NAMALWA (cell line): ENCODE measurements at regions not wholly inside any gene's neighbourhood (a gene's known extent, or its start where the extent isn't known, plus 50 kb on each side); places are given as distances from the start of the nearest gene placed in this dataset.

Experiments used
- DNase-seq: peaks from one replicate; pipeline ENCODE4 v3.0.0-alpha.2; 2015; ENCODE audit warnings: low spot score

DNA sequence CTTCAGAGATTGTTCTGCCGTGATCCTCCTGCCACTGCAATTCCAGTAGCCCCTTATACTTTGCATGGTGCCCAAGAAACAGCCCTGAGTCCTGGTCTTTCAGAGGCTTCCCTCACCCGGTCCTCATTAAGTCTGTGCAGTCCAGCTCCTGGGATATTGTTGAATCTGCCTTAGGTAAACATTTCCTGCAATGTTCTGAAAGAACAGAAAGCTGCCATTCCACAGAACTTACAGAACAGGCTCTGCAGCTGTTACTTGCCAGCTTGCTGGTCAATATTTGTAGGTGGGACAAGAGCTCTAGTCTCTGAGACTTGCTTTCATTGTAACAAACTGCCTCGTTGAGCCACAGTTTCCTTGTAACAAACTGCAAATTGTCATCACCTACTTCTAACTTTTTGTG, 115.0 kb upstream of the KIF5B start:
- no peak for DNase-seq

DNA sequence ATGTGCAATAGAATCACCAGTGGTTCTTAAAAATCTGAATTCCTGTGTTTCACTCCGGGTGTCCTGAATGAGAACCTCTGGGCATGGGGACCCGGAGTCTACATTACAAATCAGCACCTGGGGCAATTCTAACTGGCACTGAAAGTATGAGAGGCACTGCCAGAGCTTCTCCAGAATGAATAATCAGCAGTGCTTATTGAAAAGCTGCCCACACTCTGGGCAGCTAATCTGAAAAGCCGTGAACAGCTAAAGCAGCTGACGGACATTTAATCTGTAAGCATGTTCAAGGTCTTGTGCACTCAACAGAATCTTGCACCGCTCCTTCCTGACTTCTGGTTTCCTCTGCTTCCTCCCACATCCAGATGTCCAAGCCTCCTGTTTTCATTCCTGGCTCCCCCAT, 113.3 kb upstream of the KIF5B start:
- no peak for DNase-seq

DNA sequence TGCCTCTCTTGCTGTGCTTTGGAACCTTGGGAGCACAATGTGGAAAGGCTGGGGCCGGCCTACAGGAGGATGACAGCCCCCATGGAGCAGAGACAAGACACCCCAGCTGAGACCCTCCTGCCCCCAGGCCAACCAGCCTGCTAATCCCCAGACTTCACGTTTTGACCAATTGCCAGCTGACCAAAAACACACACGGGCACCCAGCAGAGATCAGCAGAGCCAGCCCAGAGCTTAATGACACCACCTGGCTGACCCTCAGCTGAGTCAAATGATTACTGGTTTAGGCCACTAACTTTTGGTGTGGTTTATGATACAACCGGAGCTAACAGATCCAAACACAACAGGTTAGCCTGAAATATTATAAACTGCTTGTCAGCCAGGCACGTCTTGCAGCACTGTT, 111.2 kb upstream of the KIF5B start:
- no peak for DNase-seq

DNA sequence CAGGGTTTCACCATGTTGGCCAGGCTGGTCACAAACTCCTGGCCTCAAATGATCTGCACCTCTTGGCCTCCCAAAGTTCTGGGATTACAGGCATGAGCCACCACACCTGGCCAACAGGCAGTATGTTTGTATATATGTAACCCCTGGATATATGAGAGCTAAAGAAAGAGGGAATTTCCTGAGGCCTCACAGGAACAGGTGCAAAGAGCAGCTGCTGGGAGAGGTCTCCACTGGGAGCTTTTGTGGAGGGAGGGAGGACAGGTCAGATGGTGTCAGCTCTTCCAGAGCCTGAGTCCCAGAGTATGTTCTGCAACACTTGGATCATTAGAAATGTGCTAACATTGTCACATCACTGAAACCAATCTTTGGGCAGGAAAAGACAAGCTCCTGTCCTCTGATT, 110.1 kb upstream of the KIF5B start:
- no peak for DNase-seq

DNA sequence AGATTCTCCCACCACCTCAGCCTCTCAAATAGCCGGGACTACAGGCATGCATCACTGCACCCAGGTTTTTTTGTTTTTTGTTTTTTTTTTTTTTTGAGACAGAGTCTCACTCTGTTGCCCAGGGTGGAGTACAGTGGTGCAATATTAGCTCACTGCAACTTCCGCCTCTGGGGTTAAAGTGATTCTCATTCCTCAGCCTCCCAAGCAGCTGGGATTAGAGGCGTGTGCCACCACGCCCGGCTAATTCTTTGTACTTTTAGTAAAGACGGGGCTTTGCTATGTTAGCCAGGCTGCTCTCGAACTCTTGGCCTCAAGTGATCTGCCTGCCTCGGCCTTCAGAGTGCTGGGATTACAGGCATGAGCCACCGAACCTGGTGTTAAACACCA, 107.5 kb upstream of the KIF5B start:
- no peak for DNase-seq

DNA sequence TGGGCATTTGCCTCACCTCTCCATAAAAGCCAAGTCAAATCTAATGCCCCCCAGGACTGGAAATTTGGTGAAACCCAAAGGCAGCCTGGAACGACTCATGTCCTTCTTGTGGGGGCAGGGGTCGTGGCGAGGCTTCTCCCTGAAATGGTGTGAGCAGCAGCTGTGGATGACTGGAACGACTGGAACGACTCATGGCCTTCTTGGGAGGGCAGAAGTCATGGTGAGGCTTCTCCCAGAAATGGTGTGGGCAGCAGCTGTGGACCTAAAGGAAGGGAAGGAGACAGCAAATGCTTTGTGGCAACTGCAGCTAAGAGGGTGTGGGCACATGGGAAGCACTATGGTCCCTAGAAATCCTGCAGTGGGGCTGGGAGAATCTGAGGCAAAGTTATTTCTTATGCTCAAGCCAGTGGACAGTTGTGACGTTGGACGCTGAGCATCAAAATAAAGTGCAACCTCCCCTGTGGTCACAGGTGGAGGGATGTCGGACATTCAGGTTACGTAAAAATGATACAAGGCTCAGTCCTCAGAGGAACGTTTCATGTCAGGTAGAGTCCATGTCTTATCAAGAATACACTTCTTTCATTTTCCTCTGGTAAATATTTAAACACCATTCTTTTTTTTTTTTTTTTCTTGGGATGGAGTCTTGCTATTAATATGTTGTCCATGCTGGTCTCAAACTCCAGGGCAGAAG, 107.0 kb upstream of the KIF5B start:
- no peak for DNase-seq

DNA sequence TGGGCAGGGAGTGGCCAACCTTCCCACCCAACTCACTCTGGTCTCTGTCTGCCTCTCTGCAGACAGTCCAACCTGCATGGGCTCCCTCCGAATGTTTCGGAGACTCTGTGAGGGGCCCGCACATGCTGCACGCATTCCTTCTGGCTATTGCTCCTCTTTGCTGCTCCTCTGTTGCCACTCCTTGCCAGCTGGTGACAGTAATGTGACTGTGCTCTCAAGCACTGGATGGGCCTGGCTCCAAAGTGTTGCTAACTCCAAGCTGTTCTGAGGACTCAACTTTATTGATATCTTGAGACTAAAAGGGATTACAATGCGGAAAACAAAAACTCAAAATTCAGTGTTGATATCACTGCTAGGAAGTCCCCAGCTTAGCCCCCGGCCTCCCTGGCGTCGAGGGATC, 105.4 kb upstream of the KIF5B start:
- DNase-seq = no peak

DNA sequence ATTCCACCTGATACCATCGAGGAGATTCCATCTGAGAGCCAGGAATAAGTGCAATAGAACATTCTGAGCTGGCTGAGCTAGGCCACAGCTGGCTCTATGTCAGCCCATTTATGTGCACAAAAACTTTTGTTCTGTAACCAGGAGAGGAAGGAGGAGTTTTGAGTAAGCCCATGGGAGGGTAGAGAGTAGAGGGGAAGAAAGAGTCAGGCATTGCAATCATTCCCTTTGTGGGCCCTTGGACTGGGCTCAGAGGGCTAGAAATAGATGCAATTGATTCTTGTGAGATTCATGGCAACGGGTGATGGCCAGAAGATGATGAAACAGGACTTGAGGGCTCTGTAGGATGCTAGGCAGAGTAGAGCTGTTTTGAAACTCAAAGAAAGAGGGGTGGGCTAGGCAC, 104.6 kb upstream of the KIF5B start:
- DNase-seq = no peak

DNA sequence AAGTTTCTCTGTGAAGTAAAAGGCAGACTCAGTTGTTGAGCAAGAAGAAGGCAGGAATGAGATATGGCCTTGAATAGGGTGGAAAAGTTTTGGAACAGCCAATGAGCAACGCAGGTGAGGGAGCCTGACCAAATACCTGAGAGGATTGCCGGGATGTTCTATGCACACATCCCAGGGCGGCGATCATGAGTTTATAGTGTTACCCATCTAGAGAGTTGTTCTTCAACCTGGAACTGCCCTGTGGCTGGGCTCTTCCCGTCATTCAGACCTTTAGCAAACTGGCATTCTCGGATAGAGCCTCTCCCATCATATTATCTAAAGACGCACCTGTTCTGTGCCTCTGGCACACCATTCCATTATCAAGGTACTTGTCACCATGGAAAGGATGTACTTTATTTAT, 103.0 kb upstream of the KIF5B start:
- no peak for DNase-seq

DNA sequence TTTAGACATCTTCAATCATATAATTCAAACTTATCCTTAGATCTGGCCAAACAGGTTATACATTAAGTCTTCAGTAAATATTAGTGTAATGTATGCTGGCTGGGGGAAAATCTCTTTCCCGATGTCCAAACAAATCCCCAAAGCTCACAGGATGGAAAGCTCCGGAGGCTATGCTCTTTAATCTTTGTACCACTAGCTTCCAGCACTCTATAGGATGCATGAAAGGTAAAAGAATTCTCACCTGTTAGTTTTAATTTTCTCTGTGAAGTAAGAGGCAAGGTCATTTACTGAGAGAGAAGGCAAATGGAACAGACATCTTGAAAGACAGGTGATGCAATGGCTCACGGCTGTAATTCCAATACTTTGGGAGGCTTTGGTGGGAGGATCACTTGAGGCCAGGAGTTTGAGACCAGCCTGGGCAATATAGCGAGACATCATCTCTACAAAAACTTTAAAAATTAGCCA, 99.8 kb upstream of the KIF5B start:
- no peak for DNase-seq

DNA sequence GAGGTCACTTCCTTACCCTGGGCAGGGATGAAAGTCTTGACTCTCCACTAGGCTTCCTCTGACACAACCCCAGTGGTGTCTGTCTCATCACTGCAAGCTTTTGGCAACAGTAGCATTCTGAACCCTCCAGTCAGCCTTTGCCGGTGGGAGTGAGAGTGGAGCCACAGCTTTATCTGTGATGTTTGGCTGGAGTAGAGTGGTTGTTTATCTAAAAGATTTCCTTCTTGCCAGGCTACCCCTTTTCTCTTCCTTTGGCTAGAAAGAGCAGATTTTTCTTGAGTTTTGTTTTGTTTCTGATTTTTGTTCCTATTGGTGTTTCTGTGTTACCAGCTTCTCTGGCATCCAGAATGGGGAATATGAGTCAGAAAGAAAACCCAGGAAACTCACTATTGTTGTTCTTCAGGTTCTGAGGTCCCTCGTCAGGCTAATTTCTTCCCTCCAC, 98.9 kb upstream of the KIF5B start:
- no peak for DNase-seq

DNA sequence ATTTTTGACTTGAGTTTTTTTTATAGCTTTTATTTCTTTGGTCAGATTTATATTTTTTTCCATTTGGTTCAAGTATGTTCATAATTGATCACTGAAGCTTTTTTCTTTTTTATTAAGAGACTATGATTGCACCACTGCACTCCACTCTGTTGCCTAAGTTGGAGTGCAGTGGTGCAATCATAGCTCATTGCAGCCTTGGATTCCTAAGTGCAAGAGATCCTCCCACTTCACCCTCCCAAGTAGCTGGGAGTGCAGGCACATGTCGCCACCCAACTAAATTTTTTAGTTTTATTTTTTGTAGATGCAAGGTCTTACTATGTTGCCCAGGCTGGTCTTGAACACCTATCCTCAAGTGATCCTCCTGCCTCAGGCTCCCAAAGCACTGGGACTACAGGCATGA, 97.7 kb upstream of the KIF5B start:
- no peak for DNase-seq

DNA sequence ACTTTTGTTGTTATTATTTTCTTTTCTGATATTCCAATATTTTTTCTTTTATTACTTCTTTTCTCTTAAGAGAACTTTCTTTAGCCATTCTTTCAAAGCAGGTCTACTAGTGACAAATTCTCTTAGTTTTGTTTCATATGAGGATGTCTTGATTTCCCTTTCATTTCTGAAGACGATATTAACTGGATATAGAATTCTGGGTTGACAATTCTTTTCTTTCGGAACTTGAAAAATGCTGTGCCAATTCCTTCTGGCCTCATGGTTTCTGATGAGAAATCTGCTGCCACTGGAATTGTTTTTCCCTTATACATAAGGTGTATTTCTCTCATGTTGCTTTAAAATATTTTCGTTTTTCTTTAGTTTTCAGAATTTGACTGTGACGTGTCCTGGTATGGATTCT, 97.0 kb upstream of the KIF5B start:
- DNase-seq = no peak

DNA sequence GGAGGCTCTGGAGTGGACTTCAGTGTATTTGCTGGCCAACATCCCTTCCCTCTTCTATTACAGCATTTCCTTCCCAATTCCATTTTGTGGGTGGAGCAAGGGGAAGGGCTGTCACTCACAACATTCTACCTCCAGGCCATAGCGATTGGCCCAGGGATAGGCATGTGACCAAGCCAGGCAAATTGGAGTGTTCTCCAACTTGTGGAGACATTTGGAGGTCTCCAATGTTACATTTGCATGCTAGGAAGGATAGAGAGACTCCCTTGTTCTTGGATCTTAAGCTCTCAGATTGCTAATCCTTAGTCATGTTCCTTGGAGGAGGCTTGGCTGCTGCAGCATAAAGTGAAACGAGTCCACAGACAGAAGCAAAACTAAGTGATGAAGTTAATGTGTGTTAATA, 95.6 kb upstream of the KIF5B start:
- DNase-seq = no peak

DNA sequence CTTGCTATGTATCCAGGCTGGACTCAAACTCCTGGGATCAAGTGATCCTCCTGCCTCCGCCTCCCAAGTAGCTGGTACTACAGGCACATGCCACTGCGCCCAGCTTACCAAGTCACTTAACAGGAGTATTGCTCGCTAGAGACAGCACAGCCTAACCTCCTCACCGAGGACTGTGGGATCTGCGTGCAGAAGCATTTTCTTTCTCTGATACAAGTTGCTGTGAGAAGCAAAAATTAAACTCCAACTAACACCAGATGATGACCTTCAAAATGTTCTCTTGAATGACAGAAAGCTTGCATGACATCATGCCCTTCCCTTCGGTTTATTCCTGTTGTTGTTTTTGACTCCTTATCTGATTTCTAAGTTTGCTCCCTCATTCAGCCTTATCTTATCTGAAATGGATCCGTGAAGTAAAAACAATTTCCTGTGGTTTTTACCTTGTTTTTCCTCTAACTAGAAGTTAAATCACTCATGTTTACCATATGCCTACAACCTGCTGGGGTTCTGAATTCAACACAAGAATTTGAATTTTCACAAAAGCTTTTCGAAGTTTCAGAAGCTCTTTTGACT, 94.4 kb upstream of the KIF5B start:
- DNase-seq = no peak

DNA sequence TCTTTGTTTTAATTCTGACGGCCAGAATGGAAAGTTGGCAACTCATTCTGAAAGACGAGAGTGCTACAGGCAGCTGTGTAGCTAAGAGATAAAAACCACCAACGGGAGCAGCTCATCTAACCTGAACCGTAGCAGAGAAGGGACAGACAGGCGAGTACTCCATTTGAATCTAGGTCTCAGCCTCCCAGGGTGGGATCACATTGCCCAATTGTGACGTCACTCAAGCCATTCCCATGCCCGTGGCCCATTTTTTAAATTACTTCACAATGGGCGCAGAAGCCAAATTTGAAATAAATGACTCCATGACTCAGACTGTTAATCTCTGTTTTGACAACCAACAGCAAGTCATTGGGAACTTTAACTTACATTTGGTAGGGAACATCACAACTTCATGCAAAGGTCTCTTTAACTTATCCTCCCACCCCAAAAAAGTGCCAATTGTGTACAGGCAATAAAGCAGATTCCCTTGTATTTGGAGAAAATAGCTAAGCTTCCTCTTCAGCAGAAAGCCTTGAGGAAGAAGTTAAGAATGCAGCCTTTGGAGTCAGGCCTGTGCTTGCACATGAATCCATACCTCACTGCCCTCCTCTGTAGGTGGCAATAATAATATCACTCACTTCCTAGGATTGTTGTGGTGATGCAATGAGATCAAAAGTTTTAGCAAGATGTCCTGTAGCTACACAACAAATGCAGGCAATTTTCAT, 93.2 kb upstream of the KIF5B start:
- DNase-seq = no peak

DNA sequence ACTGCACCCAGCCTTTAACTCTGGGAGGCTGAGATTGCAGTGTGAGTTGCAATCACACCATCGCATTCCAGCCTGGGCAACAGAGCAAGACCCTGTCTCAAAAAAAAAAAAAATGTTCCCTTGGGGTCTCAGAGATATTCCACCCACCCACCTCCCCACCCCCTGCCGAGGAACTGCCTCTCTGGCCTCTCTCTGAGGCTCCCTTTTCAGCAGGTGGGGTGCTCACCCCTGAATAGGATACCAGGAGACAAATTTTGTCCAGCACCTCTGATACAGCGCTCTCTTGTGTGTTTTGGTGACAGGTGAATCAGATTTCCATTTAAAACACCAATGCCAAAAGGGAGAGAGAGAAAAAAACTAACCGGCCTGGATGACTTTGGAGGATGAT, 92.6 kb upstream of the KIF5B start:
- no peak for DNase-seq

DNA sequence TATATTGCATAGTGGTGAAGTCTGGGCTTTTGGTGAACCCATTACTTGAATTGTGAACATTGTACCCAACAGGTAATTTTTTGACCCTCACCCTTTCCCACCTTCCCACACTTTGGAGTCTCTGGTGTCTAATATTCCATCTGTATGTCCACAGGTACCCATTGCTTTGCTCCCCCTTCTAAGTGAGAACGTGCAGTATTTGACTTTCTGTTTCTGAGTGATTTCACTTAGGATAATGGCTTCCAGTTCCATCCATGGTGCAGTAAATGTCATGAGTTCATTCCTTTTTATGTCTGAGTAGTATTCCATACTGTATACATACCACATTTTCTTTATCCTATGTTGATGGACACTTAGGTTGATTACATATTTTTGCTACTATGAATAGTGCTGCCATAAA, 91.5 kb upstream of the KIF5B start:
- no peak for DNase-seq

DNA sequence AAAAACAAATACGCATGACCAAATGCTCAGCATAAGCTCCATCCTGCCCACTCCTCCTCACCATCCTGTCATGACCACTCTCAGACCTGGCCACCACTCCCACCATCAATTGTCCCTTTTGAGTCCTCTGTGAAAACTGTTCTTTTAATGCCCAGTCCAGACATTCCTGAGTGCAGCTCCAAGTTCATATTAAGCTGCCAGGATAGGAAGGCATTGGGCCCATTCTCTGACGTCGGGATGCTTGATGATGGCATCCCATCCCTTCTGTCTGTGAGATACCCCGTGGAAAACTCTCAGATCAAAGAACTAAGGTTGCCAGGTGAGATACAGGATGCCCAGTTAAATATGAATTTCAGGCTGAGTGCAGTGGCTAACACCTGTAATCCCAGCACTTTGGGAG, 89.9 kb upstream of the KIF5B start:
- DNase-seq = no peak

DNA sequence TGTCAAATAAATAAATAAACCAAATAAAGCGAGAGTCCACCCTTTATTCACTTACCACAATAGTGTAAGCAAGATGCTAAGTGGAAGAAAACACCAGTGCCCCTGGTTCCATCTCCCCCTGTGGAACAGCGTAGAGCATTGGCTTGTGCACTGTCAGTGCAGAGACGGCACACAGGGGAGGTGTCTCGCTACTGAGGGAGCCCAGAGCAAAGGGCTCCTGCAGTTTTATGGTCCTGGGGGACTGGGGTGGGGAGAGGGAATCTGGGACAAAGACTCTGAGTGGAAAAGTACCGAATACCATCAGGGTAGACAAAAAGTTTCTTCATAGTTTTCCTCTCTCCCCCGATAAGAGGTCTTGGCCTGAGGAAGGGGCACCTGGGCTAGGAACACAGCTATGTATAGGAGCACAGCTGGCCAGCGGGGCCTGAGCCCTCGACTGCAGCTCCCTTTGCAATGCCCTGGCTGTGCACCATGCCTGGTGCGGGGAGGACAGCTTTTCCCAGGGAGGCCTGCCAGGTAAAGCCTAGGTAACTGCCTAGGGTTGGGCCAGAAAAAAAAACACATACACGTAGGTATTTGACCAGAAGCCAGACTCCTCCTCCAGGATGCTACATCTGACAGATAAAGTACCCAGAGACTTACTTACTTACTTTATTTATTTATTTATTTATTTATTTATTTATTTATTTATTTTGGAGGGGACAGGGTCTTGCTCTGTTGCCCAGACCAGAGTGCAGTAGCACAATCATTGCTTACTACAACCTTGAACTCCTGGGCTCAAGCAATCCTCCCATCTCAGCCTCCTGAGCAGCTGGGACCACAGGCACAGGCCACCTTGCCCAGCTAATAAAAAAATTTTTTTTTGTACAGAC, 88.8 kb upstream of the KIF5B start:
- no peak for DNase-seq

DNA sequence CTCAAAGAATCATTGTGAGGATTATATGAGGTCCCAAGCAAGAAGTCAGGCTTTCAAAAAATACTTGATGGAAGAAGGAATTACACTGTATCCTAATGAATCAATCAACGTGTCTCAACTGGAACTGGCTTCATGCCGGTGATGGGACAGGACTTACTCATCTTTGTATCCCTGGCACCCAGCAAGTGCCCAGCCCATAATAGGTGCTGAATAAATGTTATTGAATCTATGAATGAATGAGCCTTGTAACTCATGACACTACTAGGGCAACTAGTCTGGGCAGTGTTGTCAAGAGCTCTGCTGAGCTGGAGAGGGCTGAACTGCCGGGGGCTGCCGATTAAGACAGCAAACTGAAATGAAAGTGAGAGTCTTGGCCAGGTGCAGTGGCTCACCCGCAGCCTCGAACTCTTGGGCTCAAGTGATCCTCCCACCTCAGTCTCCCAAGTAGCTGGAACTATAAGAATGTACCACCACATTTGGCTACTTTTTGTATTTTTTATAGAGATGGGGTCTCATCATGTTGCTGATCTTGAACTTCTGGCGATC, 87.2 kb upstream of the KIF5B start:
- no peak for DNase-seq

DNA sequence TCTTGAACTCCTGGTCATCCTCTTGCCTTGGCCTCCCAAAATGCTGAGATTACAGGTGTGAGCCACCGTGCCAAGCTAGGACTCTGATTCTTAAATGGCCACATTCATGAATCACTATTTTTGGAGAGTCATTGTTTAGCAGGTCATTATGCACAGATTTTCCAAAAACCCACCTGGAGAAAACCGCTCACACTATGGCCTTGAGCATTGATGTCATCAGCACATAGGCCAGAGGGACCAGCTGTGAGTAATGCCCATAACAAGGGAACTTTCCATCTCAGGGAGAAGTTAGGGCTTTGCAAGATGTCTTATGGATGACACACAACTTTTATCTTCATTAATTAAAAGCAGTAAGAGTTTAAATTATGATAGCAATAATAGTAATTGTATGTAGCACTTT, 86.4 kb upstream of the KIF5B start:
- DNase-seq = no peak
